HepG2 (cell line): ENCODE measurements at regions not wholly inside any gene's neighbourhood (a gene's known extent, or its start where the extent isn't known, plus 50 kb on each side); places are given as distances from the start of the nearest gene placed in this dataset.

Source experiments
- ATAC-seq: fragments of 200-7000 bp; cut with Tn5 transposase; 3 replicates; pipeline ENCODE4 v1.9.1; 2020; ENCODE audit warnings: mild to moderate bottlenecking, moderate library complexity
- BruUV-seq: library from RNA; stranded (reverse); fragments of 400-500 nt; replicated peaks from 2 replicates; lab custom pipeline; 2021; lab: Mats Ljungman, UMichigan
- CTCF ChIA-PET: fragments of 300-600 bp; formaldehyde crosslinking; extraction: SDS; loops from one replicate; lab custom pipeline; 2021; ENCODE audit warnings: low total read pairs, inconsistent platforms, low intra/inter-chr PET ratio; lab: Yijun Ruan, JAX
- POLR2A ChIA-PET: fragments of 350-600 bp; sonication (Branson Sonifier 250); formaldehyde crosslinking; loops from one replicate; lab custom pipeline; 2020; ENCODE audit warnings: antibody characterized with exemption, inconsistent platforms; lab: Yijun Ruan, JAX
- DNase-seq: peaks from one replicate; pipeline ENCODE4 v3.0.0-alpha.2; 2015; ENCODE audit warnings: low spot score
- FAIRE-seq: peaks from 3 replicates; lab custom pipeline; 2011; peaks lifted over from hg19 to GRCh38; lab: Jason Lieb, UNC
- H2AFZ ChIP-seq: one replicate; pipeline ENCODE4 v1.6.1; 2011; ENCODE audit warnings: low read length, inconsistent platforms
- H3K27ac ChIP-seq: fragments of 300-600 bp; 3 replicates; pipeline ENCODE4 v1.8.0; 2011; ENCODE audit warnings: mixed run types, mild to moderate bottlenecking, mixed read lengths, low read length, inconsistent platforms; ENCODE audit not compliant: insufficient read depth; ENCODE audit errors: extremely low read length
- H3K27me3 ChIP-seq, 2 experiments: fragments of 200-600 bp in 1 of 2; 2 replicates in 1 of 2; 3 replicates in 1 of 2; pipeline versions ENCODE4 v1.6.0 to v1.8.0; 2011; ENCODE audit warnings: low read length in 2 of 2, mild to moderate bottlenecking in 2 of 2, moderate library complexity in 2 of 2, inconsistent platforms in 1 of 2; ENCODE audit not compliant: insufficient read depth in 2 of 2, control insufficient read depth in 1 of 2
- H3K36me3 ChIP-seq, 2 experiments: fragments of 200-600 bp in 1 of 2; replicated peaks in 1 of 2; 2 replicates in 1 of 2; 3 replicates in 1 of 2; pipeline versions ENCODE4 v1.5.1 to v1.8.0; 2011; ENCODE audit warnings: low read length in 2 of 2, inconsistent platforms in 1 of 2; ENCODE audit not compliant: insufficient read depth in 2 of 2, control insufficient read depth in 1 of 2
- H3K4me1 ChIP-seq: 2 replicates; pipeline ENCODE4 v1.5.1; 2012; ENCODE audit warnings: low read length, inconsistent platforms; ENCODE audit not compliant: insufficient read depth
- H3K4me2 ChIP-seq: 2 replicates; pipeline ENCODE4 v1.6.0; 2011; ENCODE audit warnings: low read depth, low read length, inconsistent platforms
- H3K4me3 ChIP-seq, 3 experiments: fragments of 200-600 bp in 1 of 3; sonication (generic), shearing (Covaris generic) in 1 of 3; replicated peaks in 1 of 3; 2 replicates each; pipeline ENCODE4 v1.5.1; 2011 to 2016; ENCODE audit warnings: low read length in 3 of 3, inconsistent platforms in 2 of 3, low read depth in 2 of 3, mild to moderate bottlenecking in 2 of 3, control low read depth in 1 of 3, mixed read lengths in 1 of 3; ENCODE audit not compliant: insufficient read depth in 1 of 3
- H3K79me2 ChIP-seq: one replicate; pipeline ENCODE4 v1.6.1; 2011; ENCODE audit warnings: low read length, inconsistent platforms; ENCODE audit not compliant: insufficient read depth
- H3K9ac ChIP-seq: 2 replicates; pipeline ENCODE4 v1.6.0; 2011; ENCODE audit warnings: mild to moderate bottlenecking, low read depth, low read length, inconsistent platforms; ENCODE audit not compliant: insufficient read depth
- H3K9me3 ChIP-seq: 2 replicates; pipeline ENCODE4 v1.5.1; 2012; ENCODE audit warnings: mild to moderate bottlenecking, low read length
- H4K20me1 ChIP-seq: 2 replicates; pipeline ENCODE4 v1.6.0; 2011; ENCODE audit warnings: inconsistent platforms, mild to moderate bottlenecking, low read length, moderate library complexity; ENCODE audit not compliant: insufficient read depth
- ADNP ChIP-seq: sonication (generic); formaldehyde crosslinking; IDR thresholded peaks from 2 replicates; pipeline ENCODE4 v1.4.0; 2020; ENCODE audit warnings: missing genetic modification reagents
- DDIT3 ChIP-seq: sonication (generic); formaldehyde crosslinking; IDR thresholded peaks from 2 replicates; pipeline ENCODE4 v1.4.0; 2020; ENCODE audit warnings: mild to moderate bottlenecking, missing genetic modification reagents
- HOXA7 ChIP-seq: sonication (generic); formaldehyde crosslinking; IDR thresholded peaks from 2 replicates; pipeline ENCODE4 v1.8.1; 2022; ENCODE audit warnings: mild to moderate bottlenecking, missing genetic modification reagents, moderate library complexity
- MAFF ChIP-seq: IDR thresholded peaks from 2 replicates; pipeline ENCODE4 v1.6.1; 2011; ENCODE audit warnings: low read depth, low read length, improper control_type of control experiment
- MAFK ChIP-seq, 2 experiments: IDR thresholded peaks in 1 of 2; conservative IDR thresholded peaks in 1 of 2; 2 replicates each; pipeline ENCODE4 v1.6.1; 2011; ENCODE audit warnings: improper control_type of control experiment in 2 of 2, low read length in 2 of 2
- MAZ ChIP-seq, 2 experiments: sonication (generic) in 1 of 2; formaldehyde crosslinking in 1 of 2; IDR thresholded peaks; 2 replicates each; pipeline versions ENCODE4 v1.5.0 to v1.6.1; 2012 to 2020; ENCODE audit warnings: low read depth in 2 of 2, mild to moderate bottlenecking in 2 of 2, borderline replicate concordance in 1 of 2, improper control_type of control experiment in 1 of 2, low read length in 1 of 2, missing genetic modification reagents in 1 of 2, moderate library complexity in 1 of 2
- MYC ChIP-seq: sonication (generic); formaldehyde crosslinking; IDR thresholded peaks from 2 replicates; pipeline ENCODE4 v1.9.0; 2021; ENCODE audit warnings: missing genetic modification reagents, borderline replicate concordance
- POGZ ChIP-seq: sonication (generic); formaldehyde crosslinking; IDR thresholded peaks from 2 replicates; pipeline ENCODE4 v1.4.0; 2020; ENCODE audit warnings: mild to moderate bottlenecking, missing genetic modification reagents
- POLR2G ChIP-seq: fragments of 200-400 bp; formaldehyde crosslinking; IDR thresholded peaks from 2 replicates; pipeline ENCODE4 v1.6.1; 2018; ENCODE audit warnings: mild to moderate bottlenecking, low read depth, low read length, moderate library complexity
- SNRNP70 ChIP-seq: fragments of 200-400 bp; formaldehyde crosslinking; IDR thresholded peaks from 2 replicates; pipeline ENCODE4 v1.6.1; 2017; ENCODE audit warnings: mild to moderate bottlenecking, low read depth, low read length, moderate library complexity
- SP5 ChIP-seq: IDR thresholded peaks from 2 replicates; pipeline ENCODE4 v1.6.1; 2016; ENCODE audit warnings: low read depth, borderline replicate concordance
- ZBTB14 ChIP-seq: sonication (generic); formaldehyde crosslinking; IDR thresholded peaks from 2 replicates; pipeline ENCODE4 v1.4.0; 2020; ENCODE audit warnings: missing genetic modification reagents
- ZFP36 ChIP-seq: fragments of 150-350 bp; IDR thresholded peaks from 2 replicates; pipeline ENCODE4 v1.6.1; 2018; ENCODE audit warnings: borderline replicate concordance, low read length, low read depth; ENCODE audit not compliant: partially characterized antibody
- ZFP41 ChIP-seq: sonication (generic); formaldehyde crosslinking; IDR thresholded peaks from 2 replicates; pipeline ENCODE4 v1.4.0; 2020; ENCODE audit warnings: mild to moderate bottlenecking, missing genetic modification reagents, borderline replicate concordance
- ZSCAN31 ChIP-seq: sonication (generic); formaldehyde crosslinking; IDR thresholded peaks from 2 replicates; pipeline ENCODE4 v1.5.0; 2020; ENCODE audit warnings: low read depth, mild to moderate bottlenecking, missing genetic modification reagents
- WGBS: methylation state at CpG from one replicate; pipeline ENCODE4 v1.1.6; 2017; ENCODE audit warnings: low lambda C conversion rate; 5-methylcytosine and 5-hydroxymethylcytosine counted together
- in situ Hi-C: cut with HindIII; loops from 2 replicates; pipeline ENCODE4 v1.10.0; 2017; ENCODE audit warnings: low pct_unique_long_range_greater_than_20kb; ENCODE audit not compliant: extremely low pct_ligation_motif_present
- intact Hi-C: fragments of 100-400 bp; cut with micrococcal nuclease; formaldehyde crosslinking; loops from one replicate; pipeline ENCODE4 v1.10.0; 2022; ENCODE audit not compliant: unreplicated experiment
- TF ChIP-seq, protein P1 (sequence below): sonication (generic); formaldehyde crosslinking; IDR thresholded peaks from 2 replicates; pipeline ENCODE4 v1.5.1; 2020; ENCODE audit warnings: mild to moderate bottlenecking, missing genetic modification reagents, borderline replicate concordance
- TF ChIP-seq, protein P2 (sequence below): sonication (generic); formaldehyde crosslinking; IDR thresholded peaks from 2 replicates; pipeline ENCODE4 v1.5.0; 2020; ENCODE audit warnings: mild to moderate bottlenecking, missing genetic modification reagents, borderline replicate concordance

DNA sequence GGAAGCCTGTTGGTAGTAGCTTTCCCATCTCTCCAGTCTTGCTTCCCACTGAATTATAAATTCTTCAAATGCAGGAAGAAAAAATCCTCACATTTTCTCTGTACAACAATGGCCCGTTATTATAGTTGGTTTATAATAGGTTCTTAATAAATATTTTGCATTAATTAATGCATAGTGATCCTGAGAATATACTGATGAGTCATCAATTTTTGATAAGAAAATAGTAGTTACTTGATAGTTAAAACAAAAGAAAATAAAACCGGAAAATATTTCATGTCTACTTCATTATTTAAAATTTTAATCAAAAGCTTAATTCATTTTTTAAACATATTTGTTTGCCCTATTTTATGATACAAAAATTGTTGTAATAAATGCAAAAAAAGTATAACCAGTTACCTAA, 762.6 kb downstream of the BRINP1 start:
- in situ Hi-C loops = no loop called here
- WGBS = 21% methylated on average over 2 of the region's 2 CpGs

More for the DNA sequence above, 762.6 kb downstream of the BRINP1 start:
- ChIA-PET POLR2A (no interaction called here), CTCF (no interaction called here)
- Histone ChIP-seq H4K20me1 (no peaks in the 10 kb centered on the region), H3K27ac (no peak overlapping the region), H2AFZ (no peak overlapping the region), H3K9me3 (peaks cover 71% of the 10 kb centered on the region), H3K4me3 (no peak overlapping the region), H3K9ac (no peak overlapping the region), H3K4me2 (no peak overlapping the region), H3K4me1 (no peaks in the 10 kb centered on the region)
- no peak for FAIRE-seq
- BruUV-seq = no TSS peak
- no peak for DNase-seq
- intact Hi-C loops = no loop called here
- ATAC-seq = no peak
- TF ChIP-seq SP5 (CRISPR knock-in tag) = no peak
- TF ChIP-seq HOXA7 (CRISPR knock-in tag) = no peak
- TF ChIP-seq MYC (CRISPR knock-in tag) = no peak
- no peak for TF ChIP-seq ZFP41 (CRISPR knock-in tag)
- TF ChIP-seq ZSCAN31 = no peak
- TF ChIP-seq SNRNP70 = no peak
- TF ChIP-seq MAFK (conservative IDR thresholded peaks at IDR 0.05 in 1 of 2, IDR thresholded peaks at IDR 0.05 in 1 of 2; ENCODE audit: low read length in 2 of 2) = peak; percentile 87 to 98
- TF ChIP-seq, protein P1, sequence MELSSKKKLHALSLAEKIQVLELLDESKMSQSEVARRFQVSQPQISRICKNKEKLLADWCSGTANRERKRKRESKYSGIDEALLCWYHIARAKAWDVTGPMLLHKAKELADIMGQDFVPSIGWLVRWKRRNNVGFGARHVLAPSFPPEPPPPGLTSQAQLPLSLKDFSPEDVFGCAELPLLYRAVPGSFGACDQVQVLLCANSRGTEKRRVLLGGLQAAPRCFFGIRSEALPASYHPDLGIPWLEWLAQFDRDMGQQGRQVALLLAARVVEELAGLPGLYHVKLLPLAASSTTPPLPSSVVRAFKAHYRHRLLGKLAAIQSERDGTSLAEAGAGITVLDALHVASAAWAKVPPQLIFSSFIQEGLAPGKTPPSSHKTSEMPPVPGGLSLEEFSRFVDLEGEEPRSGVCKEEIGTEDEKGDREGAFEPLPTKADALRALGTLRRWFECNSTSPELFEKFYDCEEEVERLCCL (CRISPR knock-in tag) = no peak
- no peak for TF ChIP-seq DDIT3 (CRISPR knock-in tag)
- TF ChIP-seq POGZ (CRISPR knock-in tag) = no peak
- TF ChIP-seq MAFF = peak; percentile 94
- TF ChIP-seq ZFP36 = no peak
- TF ChIP-seq ZBTB14 = no peak
- TF ChIP-seq, protein P2, sequence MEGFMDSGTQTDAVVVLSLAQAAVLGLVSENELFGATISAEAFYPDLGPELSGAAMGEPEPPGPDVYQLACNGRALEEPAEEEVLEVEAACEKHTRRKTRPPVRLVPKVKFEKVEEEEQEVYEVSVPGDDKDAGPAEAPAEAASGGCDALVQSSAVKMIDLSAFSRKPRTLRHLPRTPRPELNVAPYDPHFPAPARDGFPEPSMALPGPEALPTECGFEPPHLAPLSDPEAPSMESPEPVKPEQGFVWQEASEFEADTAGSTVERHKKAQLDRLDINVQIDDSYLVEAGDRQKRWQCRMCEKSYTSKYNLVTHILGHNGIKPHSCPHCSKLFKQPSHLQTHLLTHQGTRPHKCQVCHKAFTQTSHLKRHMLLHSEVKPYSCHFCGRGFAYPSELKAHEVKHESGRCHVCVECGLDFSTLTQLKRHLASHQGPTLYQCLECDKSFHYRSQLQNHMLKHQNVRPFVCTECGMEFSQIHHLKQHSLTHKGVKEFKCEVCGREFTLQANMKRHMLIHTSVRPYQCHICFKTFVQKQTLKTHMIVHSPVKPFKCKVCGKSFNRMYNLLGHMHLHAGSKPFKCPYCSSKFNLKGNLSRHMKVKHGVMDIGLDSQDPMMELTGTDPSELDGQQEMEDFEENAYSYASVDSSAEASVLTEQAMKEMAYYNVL (CRISPR knock-in tag) = no peak
- no peak for TF ChIP-seq ADNP (CRISPR knock-in tag)
- no peak for TF ChIP-seq POLR2G
- TF ChIP-seq MAZ (IDR thresholded peaks at IDR 0.05; ENCODE audit: borderline replicate concordance, low read depth, low read length) = no peak
- no peak for TF ChIP-seq MAZ (CRISPR knock-in tag; IDR thresholded peaks at IDR 0.05; ENCODE audit: low read depth)
- TF ChIP-seq, all 625 proteins: peak for 2
- H3K36me3 ChIP-seq = no peaks in the 10 kb centered on the region
- no peaks in the 10 kb centered on the region for H3K79me2 ChIP-seq
- no peaks in the 10 kb centered on the region for H3K27me3 ChIP-seq
